BLaER1 treated with 17β-estradiol and CSF1 and Interleukin-3, amounts not matched to agents 10 nM and 100 nM (cell line): ENCODE measurements at regions not wholly inside any gene's neighbourhood (a gene's known extent, or its start where the extent isn't known, plus 50 kb on each side); places are given as distances from the start of the nearest gene placed in this dataset.

Experiments
- H3K27ac ChIP-seq, 11 experiments: shearing (Covaris generic); formaldehyde crosslinking; 2 replicates each; pipeline ENCODE4 v1.8.1; 2022
- H3K27me3 ChIP-seq, 11 experiments: shearing (Covaris generic); formaldehyde crosslinking; 2 replicates each; pipeline ENCODE4 v1.8.1; 2022
- H3K36me3 ChIP-seq, 11 experiments: shearing (Covaris generic); formaldehyde crosslinking; 2 replicates each; pipeline ENCODE4 v1.8.1; 2022
- H3K4me1 ChIP-seq, 10 experiments: shearing (Covaris generic); formaldehyde crosslinking; 2 replicates each; pipeline ENCODE4 v1.8.1; 2022
- H3K4me2 ChIP-seq, 11 experiments: shearing (Covaris generic); formaldehyde crosslinking; 2 replicates each; pipeline ENCODE4 v1.8.1; 2022
- H3K4me3 ChIP-seq, 10 experiments: shearing (Covaris generic); formaldehyde crosslinking; 2 replicates each; pipeline ENCODE4 v1.8.1; 2022
- H3K9ac ChIP-seq, 11 experiments: shearing (Covaris generic); formaldehyde crosslinking; 2 replicates each; pipeline ENCODE4 v1.8.1; 2022
- H3K9me3 ChIP-seq, 11 experiments: shearing (Covaris generic); formaldehyde crosslinking; replicated peaks in 1 of 11; 2 replicates each; pipeline ENCODE4 v1.8.1; 2022
- H4K20me1 ChIP-seq, 11 experiments: shearing (Covaris generic); formaldehyde crosslinking; 2 replicates each; pipeline ENCODE4 v1.8.1; 2022
- Cebpa-rat ChIP-seq, 11 experiments: shearing (Covaris generic); IDR thresholded peaks; 2 replicates each; pipeline ENCODE4 v1.8.1; 2022

GRCh38 chr1:192949783-192950182 is 109.4 kb downstream of the UCHL5 start:
- no peaks in the 10 kb centered on the region for H4K20me1 ChIP-seq
- no peaks in the 10 kb centered on the region for H3K27me3 ChIP-seq
- H3K9ac ChIP-seq = no peak overlapping the region
- no peak for TF ChIP-seq Cebpa-rat (IDR thresholded peaks at IDR 0.05)
- H3K4me1 ChIP-seq = peaks cover 0 to 30% (median 9%) of the 10 kb centered on the region in 10 experiments; a peak in 11 of 20 replicates
- H3K4me3 ChIP-seq = no peak overlapping the region
- no peak overlapping the region for H3K4me2 ChIP-seq
- no peak overlapping the region for H3K27ac ChIP-seq
- no peaks in the 10 kb centered on the region for H3K36me3 ChIP-seq
- no peaks in the 10 kb centered on the region for H3K9me3 ChIP-seq

DNA sequence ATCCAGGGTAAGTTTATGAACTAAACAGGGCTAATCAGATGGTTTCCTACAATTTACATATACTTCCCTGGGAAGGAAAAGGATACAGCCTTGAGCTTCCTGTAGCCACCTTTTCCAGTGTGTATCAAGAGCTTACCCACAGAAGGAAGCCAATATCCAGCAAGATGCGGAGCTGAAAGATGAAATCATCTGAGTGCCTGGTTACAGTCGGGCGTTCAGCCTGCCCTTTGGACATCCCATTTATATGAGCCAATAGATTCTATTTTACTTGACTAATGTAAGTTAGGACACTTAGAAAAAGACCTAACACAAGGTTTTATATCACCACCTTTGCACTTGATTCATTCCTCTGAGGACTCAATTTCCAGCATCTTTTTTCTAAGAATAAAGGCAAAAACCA is 108.2 kb downstream of the UCHL5 start:
- H3K27me3 ChIP-seq = no peaks in the 10 kb centered on the region
- H3K36me3 ChIP-seq = no peaks in the 10 kb centered on the region
- H3K27ac ChIP-seq = no peak overlapping the region
- H3K4me3 ChIP-seq = no peak overlapping the region
- H3K4me2 ChIP-seq = peak overlapping the region in 2 of 11 experiments; percentile 37 to 63; a peak in 2 of 22 replicates
- H3K9ac ChIP-seq = no peak overlapping the region
- peaks cover 0 to 23% (median 9%) of the 10 kb centered on the region in 10 experiments; a peak in 11 of 20 replicates for H3K4me1 ChIP-seq
- no peaks in the 10 kb centered on the region for H4K20me1 ChIP-seq
- no peak for TF ChIP-seq Cebpa-rat (IDR thresholded peaks at IDR 0.05)
- no peaks in the 10 kb centered on the region for H3K9me3 ChIP-seq

DNA sequence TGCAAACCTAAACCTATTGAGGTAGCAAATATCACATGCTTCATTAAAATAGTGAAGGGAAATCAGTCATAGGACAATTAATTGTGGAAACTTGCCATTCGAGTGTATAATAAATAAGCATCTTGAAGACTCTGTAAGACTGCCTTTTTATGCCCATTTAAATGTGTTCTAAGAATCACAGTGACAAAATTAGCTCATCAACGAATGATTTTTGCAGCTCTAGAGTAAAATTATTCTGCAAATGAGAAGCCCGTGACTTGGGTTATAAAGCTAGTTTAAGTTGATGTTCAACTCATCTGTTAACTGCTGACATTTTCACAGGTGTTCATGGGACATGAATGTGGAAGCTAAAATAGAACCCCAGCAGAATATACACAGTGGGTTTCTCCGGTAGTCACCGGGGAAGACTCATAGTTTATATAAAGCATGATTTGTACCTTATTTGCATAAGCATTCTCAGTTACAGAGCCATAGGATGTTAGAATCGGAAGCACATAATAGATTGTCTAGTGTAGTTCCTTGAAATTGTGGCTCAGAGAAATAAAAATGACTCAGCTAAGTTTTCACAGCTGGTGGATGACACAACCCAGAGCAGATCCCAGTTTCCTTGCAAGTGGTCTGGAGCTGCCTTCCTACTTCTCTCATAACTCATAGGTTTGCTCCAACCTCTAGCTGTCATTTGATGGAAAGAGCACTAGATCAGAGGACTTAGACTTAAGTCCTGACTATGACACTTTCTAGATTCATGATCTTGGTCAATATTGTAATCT is 107.3 kb downstream of the UCHL5 start:
- Histone ChIP-seq H3K36me3 (no peaks in the 10 kb centered on the region), H3K27ac (peak overlapping the region in 2 of 11 experiments; percentile 19 to 52; a peak in 3 of 22 replicates), H3K9me3 (no peaks in the 10 kb centered on the region), H4K20me1 (no peaks in the 10 kb centered on the region), H3K4me1 (peaks cover 0 to 23% (median 9%) of the 10 kb centered on the region in 10 experiments; a peak in 11 of 20 replicates), H3K27me3 (no peaks in the 10 kb centered on the region), H3K9ac (no peak overlapping the region), H3K4me3 (no peak overlapping the region), H3K4me2 (peak overlapping the region in 5 of 11 experiments; percentile 29 to 66 (median 56); a peak in 11 of 22 replicates)
- peak in 1 of 11 experiments; percentile 25; a peak in 1 of 22 replicates for TF ChIP-seq Cebpa-rat (IDR thresholded peaks at IDR 0.05)

- H3K4me3 ChIP-seq = no peak overlapping the region
- peaks cover 0 to 23% (median 9%) of the 10 kb centered on the region in 10 experiments; a peak in 11 of 20 replicates for H3K4me1 ChIP-seq
- H3K27me3 ChIP-seq = no peaks in the 10 kb centered on the region
- H3K27ac ChIP-seq = peak overlapping the region in 1 of 11 experiments; percentile 52; a peak in 1 of 22 replicates
- H3K4me2 ChIP-seq = peak overlapping the region in 4 of 11 experiments; percentile 29 to 63 (median 33); a peak in 9 of 22 replicates
- H3K9me3 ChIP-seq = no peaks in the 10 kb centered on the region
- H3K36me3 ChIP-seq = no peaks in the 10 kb centered on the region
- no peak overlapping the region for H3K9ac ChIP-seq
- H4K20me1 ChIP-seq = no peaks in the 10 kb centered on the region
- TF ChIP-seq Cebpa-rat (IDR thresholded peaks at IDR 0.05) = no peak
These were observed 106.5 kb downstream of the UCHL5 start for GRCh38 chr1:192952646-192953045.

DNA sequence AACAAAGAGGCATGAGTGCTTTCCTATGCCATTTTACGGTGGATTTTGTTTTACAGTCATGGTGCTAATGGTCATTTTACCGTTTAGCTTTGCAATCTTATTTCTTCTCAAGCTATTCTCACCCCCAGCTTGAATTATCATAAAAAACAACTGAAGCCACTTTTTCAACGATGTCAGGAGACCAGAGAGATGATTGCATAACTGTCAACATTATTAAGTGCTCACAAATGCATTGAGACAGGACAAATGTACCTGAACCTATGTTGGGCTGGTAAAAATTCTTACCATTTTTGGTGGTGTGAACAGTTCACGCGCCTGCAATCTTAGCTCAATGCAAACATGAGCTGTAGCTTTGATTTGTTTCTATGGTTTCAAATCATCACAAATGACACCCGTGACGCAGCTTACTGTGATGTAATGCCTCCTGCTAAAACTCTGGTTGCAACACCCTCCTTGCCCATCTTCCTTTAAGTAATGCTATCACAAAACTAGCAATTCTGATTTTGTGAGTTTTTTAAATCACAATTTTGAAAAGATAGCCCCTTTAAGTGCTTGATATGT is 104.4 kb downstream of the UCHL5 start:
- no peaks in the 10 kb centered on the region for H3K36me3 ChIP-seq
- H3K9ac ChIP-seq = no peak overlapping the region
- no peaks in the 10 kb centered on the region for H3K27me3 ChIP-seq
- H3K4me2 ChIP-seq = no peak overlapping the region
- no peak overlapping the region for H3K27ac ChIP-seq
- no peak overlapping the region for H3K4me3 ChIP-seq
- H3K4me1 ChIP-seq = peaks cover 0 to 23% (median 9%) of the 10 kb centered on the region in 10 experiments; a peak in 11 of 20 replicates
- H4K20me1 ChIP-seq = no peaks in the 10 kb centered on the region
- TF ChIP-seq Cebpa-rat (IDR thresholded peaks at IDR 0.05) = no peak
- H3K9me3 ChIP-seq = no peaks in the 10 kb centered on the region

DNA sequence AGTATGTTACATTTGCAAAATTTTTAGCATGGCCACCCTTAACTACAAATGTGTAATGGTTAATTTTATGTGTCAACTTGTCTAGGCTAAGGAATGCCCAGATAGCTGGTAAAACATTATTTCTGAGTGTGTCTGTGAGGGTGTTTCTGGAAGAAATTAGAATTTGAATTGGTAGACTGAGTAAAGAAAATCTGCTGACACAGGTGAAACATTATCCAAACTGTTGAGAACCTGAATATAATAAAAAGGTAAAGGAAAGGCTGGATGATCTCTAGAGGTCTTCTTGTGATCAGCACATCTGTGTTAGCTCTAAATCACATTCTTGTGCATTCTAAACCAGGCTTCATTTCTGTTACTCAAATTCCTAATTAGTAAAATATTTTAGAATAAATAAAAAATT is 100.8 kb downstream of the UCHL5 start:
- no peaks in the 10 kb centered on the region for H4K20me1 ChIP-seq
- H3K4me3 ChIP-seq = no peak overlapping the region
- H3K9ac ChIP-seq = no peak overlapping the region
- no peaks in the 10 kb centered on the region for H3K4me1 ChIP-seq
- TF ChIP-seq Cebpa-rat (IDR thresholded peaks at IDR 0.05) = no peak
- no peak overlapping the region for H3K4me2 ChIP-seq
- H3K36me3 ChIP-seq = no peaks in the 10 kb centered on the region
- no peaks in the 10 kb centered on the region for H3K9me3 ChIP-seq
- H3K27me3 ChIP-seq = no peaks in the 10 kb centered on the region
- H3K27ac ChIP-seq = no peak overlapping the region

- H3K4me2 ChIP-seq = no peak overlapping the region
- H3K9ac ChIP-seq = no peak overlapping the region
These were observed 100.3 kb downstream of the UCHL5 start for GRCh38 chr1:192958871-192959270.

GRCh38 chr1:192959657-192960186 is 99.4 kb downstream of the UCHL5 start:
- Histone ChIP-seq H3K27ac (no peak overlapping the region), H4K20me1 (no peaks in the 10 kb centered on the region), H3K4me2 (no peak overlapping the region), H3K4me3 (no peak overlapping the region), H3K36me3 (no peaks in the 10 kb centered on the region), H3K4me1 (no peaks in the 10 kb centered on the region), H3K27me3 (no peaks in the 10 kb centered on the region), H3K9ac (no peak overlapping the region), H3K9me3 (no peaks in the 10 kb centered on the region)
- no peak for TF ChIP-seq Cebpa-rat (IDR thresholded peaks at IDR 0.05)

More at GRCh38 chr1:192958871-192959270, 100.3 kb downstream of the UCHL5 start:
- no peaks in the 10 kb centered on the region for H3K4me1 ChIP-seq
- H3K9me3 ChIP-seq = no peaks in the 10 kb centered on the region
- H3K36me3 ChIP-seq = no peaks in the 10 kb centered on the region
- H3K4me3 ChIP-seq = no peak overlapping the region
- TF ChIP-seq Cebpa-rat (IDR thresholded peaks at IDR 0.05) = no peak
- H3K27ac ChIP-seq = no peak overlapping the region
- no peaks in the 10 kb centered on the region for H4K20me1 ChIP-seq
- no peaks in the 10 kb centered on the region for H3K27me3 ChIP-seq
